GM19324 (cell line): ENCODE measurements at regions not wholly inside any gene's neighbourhood (a gene's known extent, or its start where the extent isn't known, plus 50 kb on each side); places are given as distances from the start of the nearest gene placed in this dataset.

ENCODE experiments used
- ATAC-seq: cut with Tn5 transposase; IDR thresholded peaks from one replicate; pipeline ENCODE4 v1.9.1; 2021; ENCODE audit warnings: mild to moderate bottlenecking, moderate library complexity; ENCODE audit not compliant: unreplicated experiment, low FRiP score

DNA sequence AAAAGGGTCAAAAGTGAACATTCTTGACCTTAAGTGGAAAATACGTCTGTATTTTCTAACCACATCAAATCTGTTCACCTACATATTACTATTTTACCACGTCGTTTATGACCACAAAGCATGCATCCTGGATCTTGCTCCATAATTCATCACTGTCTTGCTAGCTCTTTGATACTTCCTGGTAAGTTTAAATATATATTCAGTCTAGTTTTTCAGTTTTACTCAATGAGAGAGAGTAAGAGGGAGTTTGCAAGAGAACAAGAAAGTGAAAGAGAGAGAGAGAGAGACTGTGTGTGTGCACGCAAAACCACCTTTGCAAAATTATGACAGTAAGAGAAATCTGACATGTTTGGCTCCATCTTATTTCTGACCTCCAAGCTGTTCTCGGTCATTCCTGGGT is 173.7 kb upstream of the GALNTL6 start:
- peak; percentile 84 for ATAC-seq

- ATAC-seq = no peak
Measured at GRCh38 chr4:171636606-171637005, 176.6 kb upstream of the GALNTL6 start.

DNA sequence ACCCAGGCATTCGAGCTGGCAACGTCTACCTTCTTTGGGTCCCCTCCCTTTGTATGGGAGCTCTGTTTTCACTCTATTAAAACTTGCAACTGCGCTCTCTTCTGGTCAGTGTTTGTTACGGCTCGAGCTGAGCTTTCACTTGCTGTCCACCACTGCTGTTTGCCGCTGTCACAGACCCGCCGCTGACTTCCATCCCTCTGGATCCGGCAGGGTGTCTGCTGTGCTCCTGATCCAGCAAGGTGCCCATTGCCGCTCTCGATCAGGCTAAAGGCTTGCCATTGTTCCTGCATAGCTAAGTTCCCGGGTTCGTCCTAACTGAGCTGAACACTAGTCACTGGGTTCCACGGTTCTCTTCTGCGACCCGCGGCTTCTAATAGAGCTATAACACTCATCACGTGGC is 183.5 kb upstream of the GALNTL6 start:
- ATAC-seq = no peak

DNA sequence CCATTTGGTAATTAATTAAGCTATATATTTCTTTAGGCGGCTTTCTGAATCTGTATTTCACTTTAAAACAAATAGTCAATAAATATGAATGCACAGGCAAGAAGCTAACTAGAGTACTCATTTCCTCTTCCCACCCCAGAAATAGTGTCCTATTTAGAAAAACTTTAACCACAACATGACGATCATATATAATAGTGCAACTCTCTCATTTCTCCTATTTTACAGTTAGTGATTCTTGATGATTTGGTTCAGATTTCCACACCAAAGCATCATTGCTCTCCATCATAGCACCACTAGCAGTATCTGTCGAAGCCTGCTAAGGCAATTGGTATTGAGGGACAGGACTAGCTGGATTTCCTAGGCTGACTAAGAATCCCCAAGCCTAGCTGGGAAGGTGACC is 184.0 kb upstream of the GALNTL6 start:
- ATAC-seq = peak; percentile 63

DNA sequence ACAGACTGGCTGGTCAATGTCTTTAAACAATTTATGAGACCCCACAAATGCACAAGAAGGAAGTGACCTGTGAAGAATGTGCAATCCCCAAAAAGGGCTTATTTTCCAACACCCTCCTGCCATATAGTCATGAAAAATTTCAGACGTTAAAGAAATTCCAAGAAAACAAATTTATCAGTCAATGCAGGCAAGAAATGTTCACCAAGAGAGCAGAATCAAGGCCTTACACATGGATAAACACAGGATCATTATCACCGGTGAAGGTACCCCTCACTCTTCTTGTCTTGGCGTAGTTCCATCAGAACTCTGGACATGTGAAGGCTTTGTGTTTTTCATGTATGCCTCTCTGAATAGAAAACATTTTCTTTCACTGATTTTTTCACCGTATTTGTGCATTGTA is 186.7 kb upstream of the GALNTL6 start:
- no peak for ATAC-seq

DNA sequence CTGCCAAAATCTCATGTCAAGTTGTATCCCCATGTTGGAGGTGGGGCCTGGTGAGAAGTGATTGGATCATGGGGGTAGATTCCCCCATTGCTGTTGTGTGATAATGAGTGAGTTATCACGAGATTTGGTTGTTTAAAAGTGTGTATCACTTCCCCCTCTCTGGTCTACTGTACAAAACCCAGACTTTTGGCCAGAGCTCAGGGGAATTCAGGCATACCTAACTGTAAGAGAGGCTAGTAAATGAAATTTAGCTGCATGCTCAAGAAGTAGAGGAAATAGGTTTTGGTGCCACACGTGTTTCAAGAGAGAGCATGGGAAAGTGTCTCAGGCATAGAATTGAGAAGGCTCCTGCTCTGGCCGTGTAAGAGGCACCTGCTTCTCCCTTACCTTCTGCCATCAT is 190.5 kb upstream of the GALNTL6 start:
- ATAC-seq = no peak

DNA sequence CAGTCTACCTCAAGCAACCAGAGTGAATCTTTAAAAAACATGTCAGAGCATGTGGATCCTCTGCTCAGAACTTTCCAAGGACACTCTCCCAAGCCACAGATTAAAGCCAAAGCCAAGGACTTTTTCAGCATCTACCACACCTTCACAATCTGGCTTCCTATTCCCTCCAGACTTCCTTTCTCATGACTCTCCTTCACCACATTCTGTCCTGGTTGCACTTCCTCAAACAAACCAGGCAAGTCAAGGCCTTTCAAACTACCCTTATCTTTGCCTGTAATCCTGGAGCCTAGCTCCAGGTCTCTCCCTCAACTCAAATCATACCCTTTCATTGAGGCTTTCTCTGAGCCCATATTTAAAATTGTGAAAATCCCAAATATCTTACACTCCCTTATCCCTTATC is 191.6 kb upstream of the GALNTL6 start:
- ATAC-seq = no peak

DNA sequence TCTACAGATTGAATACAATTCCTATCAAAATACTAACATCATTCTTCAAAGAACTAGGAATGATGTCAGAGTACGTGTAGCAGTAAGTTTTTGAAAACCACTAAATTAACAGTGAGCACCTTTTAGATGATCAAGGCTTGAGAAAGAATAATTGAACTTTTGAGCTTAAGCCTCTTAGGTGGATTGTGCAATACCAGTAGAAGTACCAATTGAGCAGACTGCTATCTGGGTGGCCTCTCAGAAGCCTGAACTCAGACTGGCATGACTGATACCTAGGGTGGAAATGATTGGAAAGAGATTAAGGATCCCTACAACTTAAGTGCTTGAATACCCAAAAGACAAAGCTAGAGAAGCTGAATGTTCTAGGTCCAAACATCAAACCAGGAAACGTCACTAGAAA is 200.3 kb upstream of the GALNTL6 start:
- no peak for ATAC-seq

DNA sequence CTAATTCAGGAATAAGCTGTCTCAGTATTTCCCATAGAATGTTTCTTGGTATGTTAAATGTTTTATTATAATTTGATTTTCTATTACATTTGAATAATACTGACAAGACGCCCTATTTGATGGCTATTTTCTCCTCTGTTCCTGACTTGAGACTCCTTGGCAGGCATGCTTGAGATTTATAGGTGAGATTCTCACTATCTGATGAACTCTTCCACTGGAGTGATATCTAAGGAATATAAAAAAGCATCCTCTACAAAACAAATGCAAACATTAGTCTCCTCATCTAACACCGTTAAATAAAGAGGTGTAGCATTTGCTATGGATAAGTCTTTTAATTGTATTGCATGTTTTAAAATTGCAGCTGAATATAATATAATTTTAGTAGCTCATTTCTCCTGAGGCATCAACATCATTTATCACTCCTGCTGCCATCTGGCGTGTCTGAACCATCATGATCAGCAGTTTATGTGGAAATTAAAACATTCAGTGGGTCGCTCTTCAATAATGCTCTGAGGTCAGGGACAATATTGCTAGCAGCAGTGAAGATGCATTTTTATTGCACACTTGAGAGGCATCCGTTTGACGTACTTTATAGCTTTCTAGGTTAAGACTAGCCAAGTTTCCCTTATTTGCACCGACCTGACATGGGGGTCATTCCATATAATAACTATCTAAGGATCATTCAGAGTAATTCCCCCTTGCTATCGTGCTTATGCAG is 210.4 kb upstream of the GALNTL6 start:
- ATAC-seq = no peak

- ATAC-seq = no peak
Measured at GRCh38 chr4:171601091-171601490, 212.1 kb upstream of the GALNTL6 start.

DNA sequence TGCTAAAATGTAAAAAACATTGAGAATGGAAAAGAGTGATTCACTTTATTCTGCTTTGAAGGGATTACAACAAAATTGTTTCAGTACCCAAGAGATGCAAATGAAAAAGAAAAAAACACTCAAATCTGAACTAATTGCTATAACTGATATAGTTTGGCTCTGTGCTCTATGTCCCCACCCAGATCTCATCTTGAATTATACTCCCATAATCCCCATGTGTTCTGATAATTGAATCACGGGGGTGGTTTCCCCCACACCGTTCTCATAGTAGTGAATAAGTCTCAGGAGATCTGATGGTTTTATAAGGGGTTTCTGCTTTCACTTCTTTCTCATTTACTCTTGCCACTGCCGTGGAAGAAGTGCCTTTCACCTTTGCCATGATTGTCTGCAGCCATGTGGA is 213.6 kb upstream of the GALNTL6 start:
- no peak for ATAC-seq

GRCh38 chr4:171594293-171594692 is 218.9 kb upstream of the GALNTL6 start:
- no peak for ATAC-seq

DNA sequence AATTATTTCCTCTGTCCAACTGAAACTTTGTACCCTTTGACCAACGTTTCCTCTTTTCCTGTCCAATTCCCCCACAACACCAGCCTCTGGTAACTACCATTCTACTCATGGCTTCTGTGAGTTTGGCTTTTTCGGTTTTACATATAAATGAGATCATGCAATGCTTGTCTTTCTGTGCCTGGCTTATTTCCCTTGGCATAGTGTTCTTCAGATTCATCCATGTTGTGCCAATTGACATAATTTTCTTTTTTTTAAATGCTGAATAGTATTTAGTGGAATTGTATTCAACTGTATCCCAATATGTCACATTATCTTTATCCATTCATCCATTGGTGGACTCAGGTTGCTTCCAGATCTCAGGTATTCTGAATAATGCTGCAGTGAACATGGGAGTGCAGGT is 222.5 kb upstream of the GALNTL6 start:
- no peak for ATAC-seq

DNA sequence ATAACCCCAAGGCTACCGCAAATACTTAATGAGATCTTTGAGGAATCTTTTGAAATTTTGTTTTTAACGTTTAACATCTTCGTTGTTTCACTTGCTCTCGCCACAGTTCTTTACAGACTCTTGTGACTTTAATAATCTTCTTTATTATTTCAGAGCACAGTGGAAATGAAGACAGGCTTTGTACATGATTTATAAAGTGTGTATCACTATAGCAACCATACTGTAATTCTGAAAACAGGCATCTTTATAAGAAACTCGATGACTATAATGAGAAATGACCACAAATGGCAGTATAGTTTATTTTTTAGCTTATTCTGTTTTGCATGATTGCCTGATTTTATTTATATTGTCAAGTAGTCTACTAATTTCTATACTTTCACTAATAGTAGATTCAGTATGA is 224.4 kb upstream of the GALNTL6 start:
- no peak for ATAC-seq

GRCh38 chr4:171588051-171588545 is 225.1 kb upstream of the GALNTL6 start:
- ATAC-seq = no peak

DNA sequence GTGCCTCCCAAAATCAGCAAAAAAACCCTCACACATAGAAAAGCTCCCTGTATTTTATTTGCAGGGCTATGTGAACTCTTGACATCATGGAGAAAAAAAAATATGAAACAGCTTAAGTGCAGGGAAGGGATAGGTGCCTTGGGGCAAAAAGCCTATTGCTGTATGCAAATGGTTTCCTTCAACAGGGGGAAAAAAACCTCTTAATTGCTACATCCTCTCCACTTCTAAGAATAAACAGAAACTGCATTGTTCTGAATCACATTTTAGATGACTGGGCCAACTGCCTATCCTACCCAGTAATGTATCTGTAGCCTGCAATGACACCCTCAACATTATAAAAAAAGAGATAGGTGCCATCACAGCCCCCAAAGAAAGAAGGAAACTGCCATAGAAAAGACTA is 229.4 kb upstream of the GALNTL6 start:
- no peak for ATAC-seq

DNA sequence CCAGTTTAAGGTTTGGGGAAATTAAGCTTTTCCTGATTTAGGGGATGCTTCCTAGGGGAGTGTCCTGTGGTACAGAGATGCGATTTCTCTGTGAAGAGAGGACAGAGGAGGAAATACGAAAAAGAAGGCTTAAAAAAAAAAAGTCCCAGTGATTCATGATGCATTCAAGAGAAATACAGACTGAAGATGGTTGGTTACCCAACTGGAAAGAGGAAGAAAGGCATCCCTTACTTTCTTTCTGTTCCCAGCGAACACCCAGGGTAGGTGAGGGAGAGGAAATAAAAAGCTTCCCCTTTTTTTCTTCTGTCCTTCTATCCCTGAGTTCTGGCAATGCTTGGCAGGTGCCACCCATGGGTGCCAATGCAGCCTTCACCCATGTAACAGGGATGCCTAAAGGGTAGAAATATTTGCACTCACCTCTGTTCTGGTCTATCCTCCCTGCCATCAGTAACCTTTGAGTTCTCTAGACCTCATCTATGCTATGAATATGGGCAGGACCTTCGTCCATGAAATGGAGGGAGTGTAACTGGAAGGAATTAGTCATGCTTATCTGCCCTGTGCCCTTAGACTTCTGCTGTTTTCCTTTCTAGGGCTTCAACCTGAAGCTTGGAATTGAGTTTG is 230.1 kb upstream of the GALNTL6 start:
- ATAC-seq = no peak

- ATAC-seq = no peak
Measured at GRCh38 chr4:171573181-171573580, 240.0 kb upstream of the GALNTL6 start.

- ATAC-seq = no peak
Measured at GRCh38 chr4:171565130-171565788, 247.9 kb upstream of the GALNTL6 start.

DNA sequence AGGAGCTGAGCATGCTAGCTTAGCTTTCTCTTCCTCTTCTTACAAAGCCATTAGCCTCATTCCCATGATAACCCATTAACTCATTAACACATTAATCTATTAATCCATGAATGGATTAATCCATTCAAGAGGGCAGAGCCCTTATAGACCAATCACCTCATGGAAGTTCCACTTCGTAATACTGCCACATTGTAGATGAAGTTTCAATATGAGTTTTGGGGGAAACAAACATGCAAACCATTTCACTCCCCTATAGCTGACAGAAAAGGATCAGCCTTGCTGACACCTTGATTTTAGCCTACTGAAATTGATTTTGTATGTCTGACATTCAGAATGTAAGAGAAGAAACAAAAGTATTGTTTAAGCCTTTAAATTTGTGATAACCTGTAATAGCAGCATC is 251.8 kb upstream of the GALNTL6 start:
- ATAC-seq = no peak

- ATAC-seq = no peak
Measured at GRCh38 chr4:171553961-171554360, 259.2 kb upstream of the GALNTL6 start.

GRCh38 chr4:171542640-171543039 is 270.6 kb upstream of the GALNTL6 start:
- ATAC-seq = no peak
